ENCODE measurements at regions not wholly inside any gene's neighbourhood (a gene's known extent, or its start where the extent isn't known, plus 50 kb on each side); places are given as distances from the start of the nearest gene placed in this dataset.

DNA sequence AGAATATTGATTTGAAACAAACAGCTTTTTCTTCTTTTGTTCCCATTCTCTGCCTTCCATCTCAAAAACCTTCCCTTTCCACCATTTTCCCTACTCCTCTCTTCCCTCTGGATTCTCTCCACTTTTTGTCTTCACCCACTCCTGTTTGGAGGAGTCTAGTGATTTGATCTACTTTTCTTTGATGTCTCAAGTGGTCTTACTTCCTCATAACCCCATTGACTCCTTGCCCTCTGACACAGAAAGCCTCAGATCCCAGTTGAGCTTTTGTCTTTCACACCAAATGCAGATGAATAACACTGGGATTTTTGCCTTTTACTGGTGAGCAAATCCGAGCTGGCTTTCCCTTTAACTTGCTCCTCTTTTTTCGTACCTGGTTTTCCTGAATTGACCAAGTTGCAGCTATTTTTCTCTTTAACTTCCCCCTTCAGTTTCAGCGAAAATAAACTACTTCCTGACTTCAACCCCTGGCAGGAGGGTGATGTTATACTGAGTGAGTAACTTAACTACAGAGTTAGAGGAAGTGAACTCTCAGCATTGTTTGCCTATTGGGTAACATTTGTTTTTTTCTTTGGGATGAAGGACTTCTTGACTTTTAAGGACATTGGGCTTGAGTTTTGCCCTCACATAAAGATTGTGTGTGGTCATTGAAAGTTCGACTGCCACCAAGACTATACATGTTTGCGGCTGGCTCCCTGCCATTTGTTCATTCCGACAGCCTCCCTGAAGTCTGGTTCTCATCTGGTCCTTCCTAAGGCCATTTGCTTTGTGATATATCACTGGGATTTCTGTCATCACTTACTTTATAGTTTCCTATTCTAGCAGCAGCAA lies 392.8 kb upstream of the NR3C2 start:
- no peaks in the 10 kb centered on the region for H3K36me3 ChIP-seq
- H3K4me1 ChIP-seq, result peaks cover 7% of the 10 kb centered on the region
- 40% methylated on average over 6 of the region's 6 CpGs for WGBS
- DNase-seq (ENCODE audit: low spot score in 2 of 2), result no peak
- no peaks in the 10 kb centered on the region for H3K9me3 ChIP-seq
- no peak for TF ChIP-seq POLR2AphosphoS5 (IDR thresholded peaks at IDR 0.05)
- TF ChIP-seq POLR2A (IDR thresholded peaks at IDR 0.05), result no peak
- no peak for TF ChIP-seq EP300 (IDR thresholded peaks at IDR 0.05)
- TF ChIP-seq, protein P1, sequence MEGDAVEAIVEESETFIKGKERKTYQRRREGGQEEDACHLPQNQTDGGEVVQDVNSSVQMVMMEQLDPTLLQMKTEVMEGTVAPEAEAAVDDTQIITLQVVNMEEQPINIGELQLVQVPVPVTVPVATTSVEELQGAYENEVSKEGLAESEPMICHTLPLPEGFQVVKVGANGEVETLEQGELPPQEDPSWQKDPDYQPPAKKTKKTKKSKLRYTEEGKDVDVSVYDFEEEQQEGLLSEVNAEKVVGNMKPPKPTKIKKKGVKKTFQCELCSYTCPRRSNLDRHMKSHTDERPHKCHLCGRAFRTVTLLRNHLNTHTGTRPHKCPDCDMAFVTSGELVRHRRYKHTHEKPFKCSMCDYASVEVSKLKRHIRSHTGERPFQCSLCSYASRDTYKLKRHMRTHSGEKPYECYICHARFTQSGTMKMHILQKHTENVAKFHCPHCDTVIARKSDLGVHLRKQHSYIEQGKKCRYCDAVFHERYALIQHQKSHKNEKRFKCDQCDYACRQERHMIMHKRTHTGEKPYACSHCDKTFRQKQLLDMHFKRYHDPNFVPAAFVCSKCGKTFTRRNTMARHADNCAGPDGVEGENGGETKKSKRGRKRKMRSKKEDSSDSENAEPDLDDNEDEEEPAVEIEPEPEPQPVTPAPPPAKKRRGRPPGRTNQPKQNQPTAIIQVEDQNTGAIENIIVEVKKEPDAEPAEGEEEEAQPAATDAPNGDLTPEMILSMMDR (IDR thresholded peaks at IDR 0.05), result no peak
- H3K4me3 ChIP-seq, result no peak overlapping the region
- no peak overlapping the region for H3K27ac ChIP-seq
- H3K27me3 ChIP-seq, result no peaks in the 10 kb centered on the region

DNA sequence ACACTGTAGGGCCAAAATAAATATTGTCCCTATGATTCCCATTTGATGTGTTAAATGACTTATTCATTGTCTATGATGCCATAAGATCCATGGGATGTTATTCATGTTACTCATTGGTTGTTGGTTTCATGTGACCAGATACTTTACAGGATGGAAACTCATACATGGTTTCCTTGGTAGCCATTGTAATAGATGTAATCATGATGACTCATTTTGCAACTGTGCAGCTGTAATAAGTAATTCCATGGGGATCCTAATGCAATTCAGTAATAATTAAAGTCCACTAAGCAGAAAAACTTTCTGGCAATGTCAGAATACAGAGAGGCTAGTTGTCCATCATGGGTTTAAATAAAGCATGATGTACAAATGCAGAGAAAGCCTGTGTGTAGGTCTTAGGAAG lies 389.7 kb upstream of the NR3C2 start:
- Histone ChIP-seq H3K27me3 (no peaks in the 10 kb centered on the region), H3K4me3 (no peak overlapping the region), H3K9me3 (no peaks in the 10 kb centered on the region), H3K4me1 (peaks cover 7% of the 10 kb centered on the region), H3K27ac (no peak overlapping the region), H3K36me3 (no peaks in the 10 kb centered on the region)
- TF ChIP-seq, protein P1 (IDR thresholded peaks at IDR 0.05), result no peak
- no peak for TF ChIP-seq POLR2AphosphoS5 (IDR thresholded peaks at IDR 0.05)
- TF ChIP-seq POLR2A (IDR thresholded peaks at IDR 0.05), result no peak
- no peak for TF ChIP-seq EP300 (IDR thresholded peaks at IDR 0.05)
- DNase-seq (ENCODE audit: low spot score in 2 of 2), result no peak

DNA sequence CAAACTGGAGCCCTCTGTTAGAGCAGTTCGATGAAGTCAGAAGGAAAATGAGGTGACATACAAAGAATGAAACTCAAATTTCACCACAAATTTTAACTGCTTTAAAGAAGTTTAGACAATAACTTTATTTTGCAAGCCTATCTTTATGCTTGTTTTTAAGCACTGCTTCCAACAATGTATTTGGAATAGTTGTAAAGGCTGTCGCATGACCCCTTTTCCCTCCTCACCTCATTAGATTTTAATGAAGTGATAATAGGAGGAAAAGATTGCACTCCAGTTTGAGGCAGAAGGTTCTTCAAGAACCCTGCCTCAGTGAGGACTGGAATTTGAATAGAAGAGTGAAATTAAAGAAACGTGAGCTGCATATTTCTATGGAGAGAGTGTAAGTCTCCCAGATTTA lies 386.1 kb upstream of the NR3C2 start:
- peaks cover 3% of the 10 kb centered on the region for H3K4me1 ChIP-seq
- no peaks in the 10 kb centered on the region for H3K9me3 ChIP-seq
- WGBS, result 84% methylated on average over 3 of the region's 3 CpGs
- DNase-seq (ENCODE audit: low spot score in 2 of 2), result no peak
- H3K36me3 ChIP-seq, result no peaks in the 10 kb centered on the region
- TF ChIP-seq EP300 (IDR thresholded peaks at IDR 0.05) (no peak), POLR2AphosphoS5 (IDR thresholded peaks at IDR 0.05) (no peak), POLR2A (IDR thresholded peaks at IDR 0.05) (no peak)
- TF ChIP-seq, protein P1 (IDR thresholded peaks at IDR 0.05), result no peak
- H3K4me3 ChIP-seq, result no peak overlapping the region
- no peaks in the 10 kb centered on the region for H3K27me3 ChIP-seq
- no peak overlapping the region for H3K27ac ChIP-seq

DNA sequence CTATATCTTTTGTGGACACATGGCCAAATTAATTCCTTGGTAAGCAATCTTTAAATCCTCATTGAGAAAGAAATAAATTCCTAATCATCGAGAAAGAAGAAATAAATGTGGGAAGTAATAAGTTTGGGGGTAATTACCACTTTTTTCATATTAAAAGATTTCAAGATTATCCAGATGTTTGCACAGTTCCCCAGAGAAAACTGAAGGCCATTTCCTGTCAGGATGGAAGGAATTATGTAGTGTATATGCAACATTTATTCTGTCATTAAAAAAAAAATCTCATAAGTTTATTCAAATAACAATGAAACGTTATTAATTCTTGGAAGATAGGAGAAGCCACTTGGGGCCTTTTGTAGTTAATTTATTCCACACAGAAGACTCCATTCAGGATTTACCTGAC lies 385.6 kb upstream of the NR3C2 start:
- TF ChIP-seq EP300 (IDR thresholded peaks at IDR 0.05) (no peak), POLR2AphosphoS5 (IDR thresholded peaks at IDR 0.05) (no peak), POLR2A (IDR thresholded peaks at IDR 0.05) (no peak)
- TF ChIP-seq, protein P1 (IDR thresholded peaks at IDR 0.05), result no peak
- WGBS, result 50% methylated on average over 2 of the region's 2 CpGs

DNA sequence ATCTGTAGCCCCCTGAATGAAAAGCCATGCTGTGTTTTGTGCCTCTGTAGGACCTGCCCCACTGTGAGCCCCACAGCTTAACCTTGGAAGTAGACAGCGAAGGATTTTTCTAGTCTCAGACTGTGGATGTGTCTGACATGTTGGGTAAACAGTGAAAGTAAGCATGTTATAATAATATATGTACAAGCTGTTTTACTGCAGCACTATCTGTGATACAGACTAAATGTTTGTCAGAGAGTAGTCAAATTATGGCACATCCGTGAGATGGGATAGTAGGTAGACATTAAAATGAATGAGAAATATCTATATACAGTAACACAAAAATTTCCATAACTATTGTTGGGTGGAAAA lies 381.2 kb upstream of the NR3C2 start:
- Histone ChIP-seq H3K27ac (no peak overlapping the region), H3K4me1 (no peaks in the 10 kb centered on the region), H3K27me3 (no peaks in the 10 kb centered on the region), H3K9me3 (no peaks in the 10 kb centered on the region), H3K4me3 (no peak overlapping the region), H3K36me3 (no peaks in the 10 kb centered on the region)
- TF ChIP-seq POLR2AphosphoS5 (IDR thresholded peaks at IDR 0.05), result no peak
- TF ChIP-seq, protein P1 (IDR thresholded peaks at IDR 0.05), result no peak
- TF ChIP-seq EP300 (IDR thresholded peaks at IDR 0.05), result no peak
- no peak for TF ChIP-seq POLR2A (IDR thresholded peaks at IDR 0.05)
- no peak for DNase-seq (ENCODE audit: low spot score in 2 of 2)
- 89% methylated on average over 2 of the region's 2 CpGs for WGBS

More for the DNA sequence above, 385.6 kb upstream of the NR3C2 start:
- Histone ChIP-seq H3K27ac (no peak overlapping the region), H3K27me3 (no peaks in the 10 kb centered on the region), H3K9me3 (no peaks in the 10 kb centered on the region), H3K4me3 (no peak overlapping the region), H3K4me1 (peaks cover 3% of the 10 kb centered on the region), H3K36me3 (no peaks in the 10 kb centered on the region)
- no peak for DNase-seq (ENCODE audit: low spot score in 2 of 2)
